Globus pallidus (tissue), 1 donor: ENCODE measurements at regions not wholly inside any gene's neighbourhood (a gene's known extent, or its start where the extent isn't known, plus 50 kb on each side); places are given as distances from the start of the nearest gene placed in this dataset.
"Not testable (repeated sequence)": the region's sequence is repeated elsewhere in the genome, so short reads cannot be mapped to it uniquely, and the experiment has no call there.

Experiments used
- DNase-seq: peaks from one replicate; pipeline ENCODE4 v3.0.0-alpha.2; 2015; ENCODE audit warnings: low spot score

DNA sequence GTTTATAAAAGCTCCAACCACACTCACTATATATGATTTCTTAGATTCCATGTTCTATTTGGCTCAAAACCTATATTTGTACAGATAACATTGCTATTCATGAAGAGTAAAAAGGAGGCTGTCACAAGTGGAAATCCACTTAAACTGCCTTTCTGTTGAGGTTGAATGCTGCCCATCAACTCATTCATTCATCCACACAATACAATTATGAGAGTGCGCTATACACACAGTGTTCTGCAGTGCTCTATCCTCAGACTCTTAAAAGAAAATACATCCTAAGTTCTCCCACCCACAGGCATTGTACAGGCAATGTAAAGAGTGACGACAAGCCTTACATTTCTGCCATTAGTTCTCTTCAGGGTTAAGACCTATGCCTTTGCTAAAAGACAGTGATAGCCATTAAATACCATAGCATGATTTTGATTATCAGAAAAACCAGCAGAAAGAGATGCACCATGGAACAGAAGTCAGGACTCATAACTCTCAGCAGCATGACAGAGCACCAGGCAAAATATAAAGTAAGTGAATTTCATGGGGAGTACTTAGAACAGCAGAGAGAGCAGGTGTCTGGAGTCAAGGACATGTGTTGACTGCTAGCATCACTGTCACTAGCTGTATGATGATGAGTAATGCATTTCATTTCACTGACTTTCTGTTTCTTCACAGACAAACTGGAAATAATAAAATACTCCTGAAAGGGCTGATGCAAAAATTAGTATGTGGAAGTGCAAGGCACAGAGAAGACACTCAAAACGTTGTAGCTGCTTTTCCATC lies 218.0 kb downstream of the RBM26 start:
- DNase-seq: no peak

DNA sequence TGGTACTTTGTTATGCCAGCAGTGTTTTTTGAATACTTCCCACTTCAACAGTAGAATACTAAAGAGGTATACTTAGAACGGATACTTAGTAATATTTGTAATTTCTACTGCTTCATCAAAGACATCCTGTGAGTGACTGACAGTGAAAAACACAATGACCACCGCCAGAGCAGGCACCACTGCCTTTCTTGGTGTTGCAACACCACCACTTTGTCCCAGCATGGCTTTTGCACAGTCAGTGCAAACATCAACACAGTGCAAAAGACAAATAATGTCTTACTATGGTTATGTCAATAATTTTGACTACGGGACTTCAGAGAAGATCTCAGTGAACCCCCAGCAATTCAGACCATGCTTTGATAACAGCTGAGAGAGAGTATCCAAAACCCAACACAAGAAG lies 220.5 kb downstream of the RBM26 start:
- no peak for DNase-seq

DNA sequence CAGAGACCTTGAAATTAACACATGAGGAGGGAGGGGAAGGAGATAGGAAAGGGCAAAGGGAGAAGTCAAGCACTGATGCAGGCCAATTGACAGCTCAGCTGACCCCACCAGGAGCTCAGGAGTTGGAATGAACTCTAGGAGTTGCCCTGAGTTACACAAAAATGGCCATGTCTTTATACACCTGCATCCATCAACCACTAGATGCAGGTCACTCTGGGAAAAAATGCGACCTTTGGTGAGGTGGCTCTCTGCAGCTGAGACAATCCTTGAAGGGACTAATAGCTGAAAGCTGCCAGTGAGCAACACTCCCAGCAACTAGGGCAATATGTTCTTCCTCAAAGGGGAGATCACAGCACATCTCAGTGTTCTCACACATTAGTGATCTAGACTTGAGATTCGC lies 222.8 kb downstream of the RBM26 start:
- no peak for DNase-seq

DNA sequence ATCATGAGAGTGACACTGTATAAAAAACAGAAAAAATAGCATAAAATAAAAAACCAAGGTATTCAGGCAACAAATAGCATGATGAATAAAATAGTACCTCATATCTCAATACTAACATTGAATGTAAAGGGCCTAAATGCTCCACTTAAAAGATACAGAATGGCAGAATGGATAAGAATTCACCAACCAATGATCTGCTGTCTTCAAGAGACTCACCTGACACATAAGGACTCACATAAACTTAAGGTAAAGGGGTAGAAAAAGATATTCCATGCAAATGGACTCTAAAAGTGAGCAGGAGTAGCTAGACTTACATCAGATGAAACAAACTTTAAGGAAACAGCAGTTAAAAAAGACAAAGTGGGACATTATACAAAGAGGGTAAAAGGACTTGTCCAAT lies 232.4 kb downstream of the RBM26 start:
- DNase-seq: not testable (repeated sequence)

DNA sequence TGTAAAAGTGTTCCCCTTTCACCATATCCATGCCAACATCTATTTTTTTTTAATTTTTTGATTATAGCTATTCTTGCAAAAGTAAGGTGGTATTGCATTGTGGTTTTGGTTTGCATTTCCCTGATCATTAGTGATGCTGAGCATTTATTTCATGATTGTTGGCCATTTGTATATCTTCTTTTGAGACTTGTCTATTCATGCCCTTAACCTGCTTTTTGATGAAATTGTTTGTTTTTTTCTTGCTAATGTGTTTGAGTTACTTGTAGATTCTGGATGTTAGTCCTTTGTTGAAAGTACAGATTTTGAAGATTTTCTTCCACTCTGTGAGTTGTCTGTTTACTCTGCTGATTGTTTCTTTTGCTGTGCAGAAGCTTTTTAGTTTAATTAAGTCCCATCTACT lies 233.1 kb downstream of the RBM26 start:
- DNase-seq: not testable (repeated sequence)

DNA sequence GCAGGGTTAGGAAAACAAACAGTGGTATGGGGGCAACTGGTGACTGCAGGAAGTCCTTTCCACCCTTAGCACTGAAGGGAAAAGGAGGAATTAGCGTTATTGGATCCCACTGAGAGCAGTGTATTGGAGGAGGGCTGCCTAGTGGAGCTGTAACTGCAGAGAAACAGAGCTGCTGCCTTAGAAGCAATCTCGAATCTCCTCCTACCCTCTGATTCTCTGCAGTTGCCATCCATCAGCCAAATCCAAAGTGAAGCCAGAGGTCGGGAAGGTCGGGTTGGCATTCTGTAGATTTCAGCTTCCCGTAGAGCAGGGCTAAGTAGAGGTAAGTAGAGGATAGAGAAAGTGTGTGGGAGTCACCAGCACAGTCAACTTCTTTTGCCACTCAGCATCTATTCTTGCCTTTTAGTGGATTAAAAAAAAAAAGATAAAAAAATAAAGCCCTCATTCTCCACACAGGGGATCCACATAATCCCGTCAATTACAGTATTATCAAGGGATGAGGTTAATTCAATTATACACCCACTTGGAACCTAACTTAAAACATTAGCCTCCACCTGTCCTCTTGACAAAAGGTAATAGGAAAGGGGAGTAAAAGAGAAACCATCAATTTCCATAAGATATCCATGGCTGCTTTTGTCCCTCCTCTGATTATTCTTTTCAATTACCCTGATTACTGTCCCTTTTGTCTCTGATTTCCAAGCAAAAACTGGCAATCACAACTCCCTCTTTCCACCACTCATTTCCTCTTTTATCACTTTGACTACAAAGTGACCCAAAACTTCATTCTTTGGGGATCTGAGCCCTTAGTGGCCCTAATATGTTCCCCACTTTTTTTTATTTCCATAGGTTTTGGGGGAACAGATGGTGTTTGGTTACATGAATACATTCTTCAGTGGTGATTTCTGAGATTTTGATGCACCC lies 234.7 kb downstream of the RBM26 start:
- DNase-seq: no peak

DNA sequence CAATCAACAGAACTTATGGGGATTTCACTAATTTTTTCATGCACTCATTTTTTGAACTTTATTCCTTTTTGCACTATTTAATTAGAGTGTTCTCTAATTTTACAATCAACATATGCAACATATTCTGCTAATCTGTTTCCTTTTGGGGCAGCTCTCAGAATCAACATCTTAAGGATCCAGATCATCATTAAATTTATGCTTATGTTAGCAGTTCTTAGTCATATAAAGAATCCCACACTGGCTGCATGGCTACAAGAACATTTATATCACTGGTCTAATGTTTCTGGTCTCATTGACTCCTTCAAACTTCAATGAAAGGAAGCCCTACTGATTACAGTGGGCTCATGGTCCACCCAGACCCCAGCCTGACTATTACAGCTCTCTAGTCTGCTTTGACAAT lies 245.2 kb downstream of the RBM26 start:
- no peak for DNase-seq

DNA sequence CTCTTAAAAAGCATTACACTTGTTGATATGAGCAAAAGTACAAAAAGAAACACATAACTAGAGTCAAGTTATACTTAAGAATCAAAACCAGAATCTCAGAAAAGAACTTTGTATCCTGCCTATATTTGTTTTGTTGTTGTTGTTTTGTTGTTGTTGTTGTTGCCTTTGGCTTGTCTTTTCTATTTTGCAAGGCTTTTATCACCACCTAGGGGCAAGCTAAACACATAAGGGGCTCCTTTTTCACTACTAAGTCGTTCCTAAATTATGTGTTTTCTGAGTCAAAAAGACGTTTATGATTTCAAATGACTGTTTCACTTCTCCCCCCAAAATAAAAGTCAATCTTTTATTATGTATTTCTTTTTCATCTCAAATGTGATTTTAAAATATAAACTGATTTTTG lies 250.2 kb downstream of the RBM26 start:
- DNase-seq: no peak

DNA sequence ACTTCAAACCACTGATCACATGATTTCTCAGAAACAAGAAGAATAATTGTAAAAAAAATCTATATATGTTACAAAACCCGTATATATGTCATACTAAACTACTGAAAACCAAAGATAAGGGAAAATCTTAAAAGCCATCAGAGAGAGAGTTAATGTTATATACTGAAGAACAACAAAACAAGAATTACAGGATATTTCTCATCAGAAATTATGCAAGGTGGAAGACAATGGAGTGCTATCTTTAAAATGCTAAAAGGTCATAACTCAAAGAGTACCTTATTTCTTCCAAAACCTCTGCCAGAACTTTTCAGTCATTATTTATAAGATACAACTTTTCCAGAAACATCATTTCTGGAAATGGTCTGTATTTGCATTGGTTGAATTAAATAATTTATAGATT lies 256.8 kb downstream of the RBM26 start:
- DNase-seq: no peak

DNA sequence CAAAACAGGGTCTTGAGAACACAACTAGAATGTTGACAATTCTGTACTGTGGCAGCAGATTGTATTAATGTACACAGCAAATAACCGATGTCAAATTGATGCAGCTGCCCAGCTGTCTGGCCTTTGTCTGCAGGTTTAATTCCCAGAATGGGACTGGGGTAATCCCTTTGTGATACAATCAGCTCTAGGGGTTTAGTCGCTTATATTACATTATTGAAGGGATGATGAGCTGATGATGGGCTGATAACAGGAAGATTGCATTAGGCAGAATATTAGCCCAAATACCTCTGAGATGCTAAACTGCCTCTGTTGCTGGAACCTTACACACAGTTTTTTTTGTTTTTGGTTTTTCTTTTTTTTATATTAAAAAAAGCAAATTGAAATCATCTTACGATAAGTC lies 265.0 kb downstream of the RBM26 start:
- DNase-seq: no peak

DNA sequence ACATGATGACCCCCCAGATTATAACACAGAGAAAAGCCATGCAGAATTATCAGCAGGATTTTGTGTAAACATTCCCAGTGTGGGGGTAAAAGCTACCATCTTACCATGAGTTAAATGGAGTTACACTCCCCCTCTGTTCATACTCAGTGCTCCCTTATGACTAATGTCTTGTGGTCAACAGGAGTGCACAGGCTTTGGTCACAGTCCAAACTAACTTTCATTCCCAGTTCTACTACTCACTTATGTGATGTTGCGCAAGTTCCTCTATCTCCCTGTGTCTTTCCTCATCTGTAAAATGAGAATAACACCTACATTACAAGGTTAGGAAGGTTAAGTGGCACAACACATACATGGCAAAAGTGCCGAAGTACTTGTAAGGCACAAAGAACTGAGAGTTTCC lies 277.9 kb downstream of the RBM26 start:
- DNase-seq: no peak

DNA sequence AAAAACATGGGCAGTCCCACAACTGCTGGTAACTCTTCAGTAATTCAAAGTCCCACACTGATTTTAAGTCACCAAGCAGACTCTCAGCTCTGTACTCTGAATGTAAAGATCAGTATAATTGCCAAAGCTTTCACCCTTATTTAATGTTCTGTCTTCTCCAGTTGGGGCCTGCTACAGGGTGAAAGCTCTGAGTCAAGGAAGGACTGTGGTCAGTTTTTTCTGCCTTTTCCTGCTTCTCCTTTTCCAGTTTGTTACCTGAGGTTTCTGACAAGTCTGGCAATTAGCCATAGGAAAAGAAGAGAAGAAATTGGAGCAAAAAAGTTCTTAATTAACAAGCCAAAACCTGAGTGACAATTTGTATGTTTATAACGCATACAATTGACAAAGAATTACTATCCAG lies 279.3 kb downstream of the RBM26 start:
- DNase-seq: no peak

DNA sequence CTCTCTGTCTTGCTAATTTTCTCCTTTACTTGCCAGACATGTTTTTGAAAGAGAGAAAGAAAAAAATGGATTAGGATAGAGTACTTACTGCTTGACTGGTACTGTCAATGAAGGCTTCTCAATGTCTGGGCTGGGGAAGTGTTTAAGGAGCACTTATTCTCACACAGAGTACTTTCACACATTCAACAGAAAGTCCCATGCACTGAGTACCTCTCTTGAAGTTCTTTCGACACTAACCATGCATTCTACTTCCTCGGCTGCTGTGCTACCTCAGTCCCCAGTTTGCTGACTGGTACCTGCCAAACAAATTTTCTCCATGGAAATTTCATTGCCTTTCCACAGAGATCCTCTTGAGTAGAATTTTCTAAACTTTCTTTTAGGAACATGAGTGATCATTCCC lies 281.9 kb downstream of the RBM26 start:
- DNase-seq: no peak

DNA sequence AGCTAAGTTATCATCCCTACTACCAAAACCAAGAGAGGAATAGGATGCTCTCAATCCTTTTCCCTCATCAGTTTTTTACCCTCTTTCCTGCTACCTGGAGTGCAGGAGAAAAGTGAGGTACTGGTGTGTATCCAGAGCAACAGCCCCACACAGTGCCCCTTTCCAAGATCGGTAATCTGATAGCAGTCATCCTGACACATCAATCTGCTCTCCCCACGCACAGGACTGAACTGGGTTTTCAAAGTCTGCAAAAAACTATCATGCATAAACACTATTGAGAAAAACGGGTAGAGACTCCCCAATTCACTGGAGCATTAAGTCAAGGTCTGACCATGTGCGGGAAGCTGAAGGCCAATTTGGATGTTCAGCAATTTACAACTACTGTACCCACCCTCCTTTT lies 284.8 kb downstream of the RBM26 start:
- no peak for DNase-seq

DNA sequence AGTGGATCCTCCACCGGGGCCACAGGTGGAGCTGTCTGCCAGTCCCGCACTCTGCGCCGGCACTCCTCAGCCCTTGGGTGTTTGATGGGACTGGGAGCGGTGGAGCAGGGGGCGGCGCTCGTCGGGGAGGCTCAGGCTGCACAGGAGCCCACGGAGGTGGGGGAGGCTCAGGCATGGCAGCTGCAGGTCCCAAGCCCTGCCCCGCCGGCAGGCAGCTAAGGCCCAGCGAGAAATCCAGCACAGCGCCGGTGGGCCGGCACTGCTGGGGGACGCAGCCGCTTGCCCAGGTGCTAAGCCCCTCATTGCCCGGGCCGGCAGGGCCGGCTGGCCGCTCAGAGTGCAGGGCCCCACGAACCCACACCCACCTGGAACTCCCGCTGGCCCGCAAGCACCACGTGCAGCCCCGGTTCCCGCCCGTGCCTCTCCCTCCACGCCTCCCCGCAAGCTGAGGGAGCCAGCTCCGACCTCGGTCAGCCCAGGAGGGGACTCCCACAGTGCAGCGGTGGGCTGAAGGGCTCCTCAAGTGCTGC lies 286.4 kb downstream of the RBM26 start:
- DNase-seq: no peak

DNA sequence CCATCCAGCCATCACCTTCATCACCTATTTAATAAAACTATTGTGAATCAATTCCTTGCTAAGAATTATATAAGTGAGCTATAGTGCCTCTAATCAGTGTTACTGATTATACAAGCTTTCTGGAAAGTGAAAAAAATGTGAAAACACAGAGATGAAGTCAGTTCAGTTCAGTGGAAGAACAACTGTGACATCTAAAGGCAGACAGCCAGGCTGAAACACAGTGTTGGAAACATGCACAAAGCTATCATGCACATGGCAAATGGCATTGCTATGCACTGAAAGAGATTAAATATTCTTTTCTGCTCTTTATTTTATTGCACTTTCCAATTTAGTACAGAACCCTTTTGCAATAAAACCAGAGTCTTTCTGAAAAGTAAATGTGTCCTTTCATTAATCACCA lies 294.0 kb downstream of the RBM26 start:
- DNase-seq: no peak

DNA sequence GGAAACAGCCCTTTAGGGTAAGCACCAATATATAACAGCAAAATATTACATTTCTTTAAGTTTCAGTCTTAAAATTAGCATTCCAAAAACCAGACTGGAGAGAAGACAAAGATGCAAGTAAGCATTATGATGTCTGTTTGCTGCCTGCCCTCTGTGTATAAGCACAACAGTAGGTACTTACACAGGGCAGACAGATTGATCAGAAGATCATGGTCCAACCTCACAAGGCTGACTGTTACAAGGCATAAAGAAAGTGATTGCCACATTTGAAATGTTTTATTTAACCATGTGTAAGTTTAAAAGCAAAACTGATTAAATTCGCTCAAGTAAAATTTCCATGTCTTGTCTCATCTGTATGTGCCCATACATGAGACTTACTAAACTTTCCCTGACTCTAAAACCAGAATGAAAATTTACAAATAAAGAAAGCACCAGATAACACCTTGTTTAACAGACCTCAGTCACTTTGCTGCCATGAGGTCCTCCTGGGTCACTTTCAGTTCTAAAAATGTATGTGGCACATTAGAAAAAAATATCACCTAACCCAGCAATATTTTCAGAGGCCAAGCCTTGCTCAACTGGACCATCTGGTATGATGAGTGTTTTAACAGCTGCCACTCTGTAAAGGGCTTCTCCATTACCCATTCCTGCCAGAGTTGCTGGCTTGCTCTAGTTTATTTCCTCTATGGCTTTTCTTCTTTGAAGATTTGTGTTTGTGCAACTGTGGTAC lies 297.0 kb downstream of the RBM26 start:
- no peak for DNase-seq

DNA sequence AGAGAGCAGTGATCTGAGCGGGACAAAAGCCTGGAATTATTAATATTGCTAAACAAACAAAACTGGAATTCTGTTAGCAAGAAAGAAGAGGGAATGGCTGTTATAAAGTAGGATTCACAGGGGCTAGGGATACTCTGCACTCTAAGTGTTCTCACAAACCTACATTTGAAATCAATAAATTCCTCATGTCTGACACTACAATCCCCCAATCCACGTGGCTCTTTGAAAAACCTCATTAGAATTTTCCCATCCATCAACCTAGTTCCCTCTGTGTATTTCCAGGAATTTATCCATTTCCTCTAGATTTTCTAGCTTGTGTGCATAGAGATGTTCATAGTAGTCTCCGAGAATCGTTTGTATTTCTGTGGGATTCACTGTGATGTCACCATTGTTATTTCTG lies 307.5 kb downstream of the RBM26 start:
- DNase-seq: no peak

DNA sequence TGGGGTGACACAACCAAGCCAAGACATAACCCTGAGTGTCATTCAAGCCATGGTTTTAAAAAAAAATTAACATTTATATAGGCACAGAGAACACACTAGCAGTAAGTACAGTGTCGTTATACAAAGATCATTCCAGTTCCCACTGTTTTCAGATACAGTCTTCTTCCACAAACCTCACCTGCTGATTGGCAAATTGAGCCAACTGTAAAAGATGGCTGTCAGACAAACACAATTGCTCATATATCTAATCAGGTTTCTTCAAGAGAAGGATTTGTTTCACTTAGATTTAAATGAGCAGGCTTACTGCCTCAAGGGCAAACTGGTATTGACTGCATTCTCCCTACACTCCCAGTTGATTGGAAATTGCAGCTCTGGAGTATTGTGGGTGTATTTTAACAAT lies 308.9 kb downstream of the RBM26 start:
- DNase-seq: no peak

DNA sequence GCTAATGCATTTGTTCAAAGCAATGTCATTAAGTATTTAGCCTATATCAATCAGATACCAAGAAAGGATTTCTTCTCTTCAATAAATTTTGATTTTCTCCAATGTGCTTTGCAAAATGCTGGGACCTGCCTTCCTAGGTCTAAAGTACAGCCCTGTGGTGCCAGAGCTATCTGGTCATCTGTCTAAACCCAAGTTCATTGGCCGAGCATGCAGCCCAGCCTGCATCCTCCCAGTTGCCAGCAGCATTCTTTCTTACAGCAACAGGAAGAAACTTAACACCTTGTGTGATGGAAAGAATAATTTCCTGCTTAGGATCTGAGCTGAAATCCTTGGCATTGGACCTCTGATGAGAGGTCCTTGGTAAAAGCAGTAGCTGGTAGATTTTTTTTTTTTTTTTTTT lies 310.0 kb downstream of the RBM26 start:
- no peak for DNase-seq

DNA sequence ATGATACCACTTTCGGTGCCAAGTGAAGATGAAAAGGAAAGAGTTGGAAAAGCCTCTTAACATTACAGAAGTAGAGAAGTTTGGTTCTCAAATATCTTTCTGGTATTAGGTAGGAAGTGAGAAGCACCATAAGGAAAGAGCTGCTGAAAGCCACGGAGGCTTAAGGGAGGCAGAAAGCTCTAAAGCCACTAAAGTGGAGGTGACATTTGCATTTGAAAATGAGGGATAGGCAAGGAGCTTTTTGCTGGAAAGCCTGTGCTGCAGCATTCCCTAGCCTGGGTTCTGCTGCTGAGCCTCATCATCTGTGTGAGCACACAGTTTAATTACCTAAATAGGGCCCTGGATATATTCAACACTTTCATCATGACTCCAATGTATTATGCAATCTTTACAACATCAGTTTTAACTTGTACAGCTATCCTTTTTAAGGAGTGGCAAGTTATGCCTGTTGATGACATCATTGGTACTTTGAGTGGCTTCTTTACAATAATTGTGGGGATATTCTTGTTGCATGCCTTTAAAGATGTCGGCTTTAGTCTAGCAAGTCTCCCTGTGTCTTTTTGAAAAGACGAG lies 315.4 kb downstream of the RBM26 start:
- no peak for DNase-seq

DNA sequence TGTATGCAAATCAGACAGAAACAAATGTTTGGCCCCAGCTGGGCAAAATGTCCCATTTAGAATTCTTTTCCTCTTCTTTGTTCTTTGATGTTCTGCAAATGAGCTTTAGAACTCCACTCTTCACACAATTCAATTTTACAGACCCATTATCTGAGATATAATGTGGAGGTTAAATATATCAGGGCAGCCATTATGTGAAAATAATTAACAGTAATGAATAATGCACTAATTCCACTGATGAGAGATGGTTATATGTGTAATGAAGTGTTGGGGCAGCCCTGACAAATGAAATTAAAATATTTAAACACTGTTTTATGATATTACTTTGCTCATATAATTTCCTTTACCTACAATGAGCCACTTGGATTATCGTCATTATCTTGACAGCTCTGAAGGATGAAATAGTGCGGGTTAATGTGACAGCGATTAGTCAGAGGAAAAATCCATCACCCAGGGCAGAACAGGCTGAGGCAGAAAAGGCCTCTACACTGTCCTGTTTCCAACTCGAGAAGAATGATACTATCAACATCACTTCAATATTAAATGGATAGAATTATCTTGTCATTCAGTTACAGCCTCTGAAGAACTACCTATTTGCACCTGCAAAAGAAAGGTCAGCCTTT lies 321.1 kb downstream of the RBM26 start:
- DNase-seq: no peak
